Testis (tissue), 2 donors: ENCODE measurements at regions not wholly inside any gene's neighbourhood (a gene's known extent, or its start where the extent isn't known, plus 50 kb on each side); places are given as distances from the start of the nearest gene placed in this dataset.

Source experiments
- DNase-seq: peaks from one replicate; pipeline ENCODE4 v3.0.0-alpha.2; 2019
- H3K27ac ChIP-seq, 2 donors: fragments of 200-600 bp; sonication (generic); one replicate each; pipeline ENCODE4 v1.5.1; 2019
- H3K27me3 ChIP-seq: fragments of 200-600 bp; sonication (generic); one replicate; pipeline ENCODE4 v1.5.1; 2019
- H3K36me3 ChIP-seq: fragments of 200-600 bp; sonication (generic); one replicate; pipeline ENCODE4 v1.5.1; 2017; ENCODE audit warnings: low read depth; ENCODE audit errors: missing control alignments
- H3K4me1 ChIP-seq: fragments of 200-600 bp; sonication (generic); one replicate; pipeline ENCODE4 v1.5.1; 2019
- H3K4me3 ChIP-seq, 2 donors: fragments of 200-600 bp; sonication (generic); one replicate each; pipeline ENCODE4 v1.5.1; 2017 to 2019
- H3K9me3 ChIP-seq: fragments of 200-600 bp; sonication (generic); one replicate; pipeline ENCODE4 v1.5.1; 2017
- CTCF ChIP-seq, 3 experiments: fragments of 450-650 bp in 2 of 3; fragments of 200-600 bp in 1 of 3; sonication (generic) in 1 of 3; IDR thresholded peaks; one replicate each; pipeline ENCODE4 v1.5.1; 2016 to 2019; ENCODE audit warnings: antibody characterized with exemption in 3 of 3, mild to moderate bottlenecking in 2 of 3, moderate library complexity in 1 of 3
- POLR2A ChIP-seq: fragments of 450-650 bp; IDR thresholded peaks from one replicate; pipeline ENCODE4 v1.6.1; 2017; ENCODE audit warnings: antibody characterized with exemption, mild to moderate bottlenecking, moderate library complexity
- WGBS, 2 donors: methylation state at CpG; one replicate each; pipeline ENCODE4 v1.1.5; 2018; 5-methylcytosine and 5-hydroxymethylcytosine counted together
- intact Hi-C: fragments of 100-400 bp; cut with DNase I; formaldehyde crosslinking; loops from one replicate; pipeline ENCODE4 v1.15.1; 2023; ENCODE audit warnings: low total_unique reads

GRCh38 chr18:51891876-51892275 lies 448.1 kb upstream of the DCC start:
- no peaks in the 10 kb centered on the region for H3K36me3 ChIP-seq
- no peak for DNase-seq
- H3K4me1 ChIP-seq = no peaks in the 10 kb centered on the region
- no peak overlapping the region for H3K4me3 ChIP-seq
- intact Hi-C loops = no loop called here
- no peak overlapping the region for H3K27ac ChIP-seq
- WGBS, 2 donors = 53 to 70% methylated on average over 1 of the region's 1 CpG
- TF ChIP-seq CTCF (IDR thresholded peaks at IDR 0.05) = no peak
- TF ChIP-seq POLR2A = no peak
- no peaks in the 10 kb centered on the region for H3K9me3 ChIP-seq
- H3K27me3 ChIP-seq = no peaks in the 10 kb centered on the region

GRCh38 chr18:51897884-51898283 lies 442.1 kb upstream of the DCC start:
- Histone ChIP-seq H3K27me3 (no peaks in the 10 kb centered on the region), H3K36me3 (no peaks in the 10 kb centered on the region), H3K4me1 (no peaks in the 10 kb centered on the region), H3K4me3 (no peak overlapping the region), H3K9me3 (no peaks in the 10 kb centered on the region), H3K27ac (no peak overlapping the region)
- TF ChIP-seq POLR2A (no peak), CTCF (IDR thresholded peaks at IDR 0.05) (no peak)
- intact Hi-C loops = no loop called here
- 92 to 94% methylated on average over 6 of the region's 6 CpGs for WGBS, 2 donors
- DNase-seq = no peak

- TF ChIP-seq CTCF (IDR thresholded peaks at IDR 0.05) (no peak), POLR2A (no peak)
- no peak overlapping the region for H3K4me3 ChIP-seq
- no peaks in the 10 kb centered on the region for H3K27me3 ChIP-seq
- no peak for DNase-seq
- 84 to 91% methylated on average over 7 of the region's 7 CpGs for WGBS, 2 donors
- no peaks in the 10 kb centered on the region for H3K36me3 ChIP-seq
- H3K27ac ChIP-seq = no peak overlapping the region
- H3K4me1 ChIP-seq = no peaks in the 10 kb centered on the region
- H3K9me3 ChIP-seq = no peaks in the 10 kb centered on the region
- intact Hi-C loops = no loop called here
These were observed 432.1 kb upstream of the DCC start for GRCh38 chr18:51907687-51908597.

- no peak overlapping the region for H3K4me3 ChIP-seq
- no peak for TF ChIP-seq POLR2A
- no peak for TF ChIP-seq CTCF (IDR thresholded peaks at IDR 0.05)
- H3K36me3 ChIP-seq = no peaks in the 10 kb centered on the region
- no peaks in the 10 kb centered on the region for H3K4me1 ChIP-seq
- intact Hi-C loops = no loop called here
- H3K27ac ChIP-seq = no peak overlapping the region
- H3K9me3 ChIP-seq = no peaks in the 10 kb centered on the region
- no peak for DNase-seq
- no peaks in the 10 kb centered on the region for H3K27me3 ChIP-seq
These were observed 431.4 kb upstream of the DCC start for GRCh38 chr18:51908598-51908944.

- 81 to 83% methylated on average over 3 of the region's 3 CpGs for WGBS, 2 donors
These were observed 428.4 kb upstream of the DCC start for GRCh38 chr18:51911584-51911983.

More at GRCh38 chr18:51911584-51911983, 428.4 kb upstream of the DCC start:
- Histone ChIP-seq H3K36me3 (no peaks in the 10 kb centered on the region), H3K4me1 (no peaks in the 10 kb centered on the region), H3K27me3 (no peaks in the 10 kb centered on the region), H3K9me3 (no peaks in the 10 kb centered on the region), H3K27ac (no peak overlapping the region), H3K4me3 (no peak overlapping the region)
- intact Hi-C loops = no loop called here
- no peak for DNase-seq
- no peak for TF ChIP-seq CTCF (IDR thresholded peaks at IDR 0.05)
- TF ChIP-seq POLR2A = no peak
